ENCODE measurements at regions not wholly inside any gene's neighbourhood (a gene's known extent, or its start where the extent isn't known, plus 50 kb on each side); places are given as distances from the start of the nearest gene placed in this dataset.
"Not testable (repeated sequence)": the region's sequence is repeated elsewhere in the genome, so short reads cannot be mapped to it uniquely, and the experiment has no call there.

GRCh38 chr1:66460776-66461175, 73.2 kb upstream of the SGIP1 start:
- DNase-seq (ENCODE audit: low read depth), result no peak

DNA sequence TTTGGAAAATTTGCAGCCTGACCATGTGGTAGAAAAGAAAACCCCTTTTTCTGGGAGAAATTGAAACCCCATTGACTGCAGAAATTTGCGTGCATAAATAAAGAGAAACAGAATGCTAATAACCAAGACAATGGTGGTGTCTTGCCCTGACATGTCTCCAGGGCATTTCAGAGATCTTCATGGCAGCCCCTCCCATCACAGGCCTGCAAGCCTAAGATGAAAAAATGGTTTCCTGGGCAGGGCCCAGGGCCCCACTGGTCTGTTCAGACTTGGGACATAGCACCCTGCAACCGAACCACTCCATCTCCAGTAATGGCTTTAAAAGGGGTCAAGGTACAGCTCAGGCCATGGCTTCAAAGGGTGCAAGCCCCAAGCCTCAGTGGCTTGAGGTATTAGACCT, 71.6 kb upstream of the SGIP1 start:
- no peak for DNase-seq (ENCODE audit: low read depth)

- DNase-seq (ENCODE audit: low read depth), result no peak
Observed at GRCh38 chr1:66464351-66464750, 69.6 kb upstream of the SGIP1 start.

DNA sequence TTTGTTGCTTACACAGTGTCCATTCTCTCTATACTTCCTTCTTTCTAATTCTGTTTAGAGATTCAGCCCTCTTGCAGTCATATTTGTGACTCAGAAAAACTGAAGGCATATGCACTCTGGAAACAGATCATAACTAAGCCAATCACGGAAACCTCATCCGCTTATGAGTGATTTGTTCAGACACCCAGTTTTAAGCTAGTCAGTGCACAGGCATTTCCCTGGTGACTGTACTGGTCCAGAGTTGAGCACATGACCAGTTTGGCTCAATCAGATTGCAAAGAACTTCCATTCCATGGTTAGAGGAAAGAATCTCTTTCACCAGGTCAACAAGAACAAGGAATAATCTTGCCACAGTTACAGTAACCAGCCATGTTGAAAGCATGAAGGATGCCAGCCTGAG, 69.2 kb upstream of the SGIP1 start:
- DNase-seq (ENCODE audit: low read depth), result no peak

- not testable (repeated sequence) for DNase-seq (ENCODE audit: low read depth)
Observed at GRCh38 chr1:66466695-66467094, 67.3 kb upstream of the SGIP1 start.

GRCh38 chr1:66468722-66469121, 65.2 kb upstream of the SGIP1 start:
- no peak for DNase-seq (ENCODE audit: low read depth)

DNA sequence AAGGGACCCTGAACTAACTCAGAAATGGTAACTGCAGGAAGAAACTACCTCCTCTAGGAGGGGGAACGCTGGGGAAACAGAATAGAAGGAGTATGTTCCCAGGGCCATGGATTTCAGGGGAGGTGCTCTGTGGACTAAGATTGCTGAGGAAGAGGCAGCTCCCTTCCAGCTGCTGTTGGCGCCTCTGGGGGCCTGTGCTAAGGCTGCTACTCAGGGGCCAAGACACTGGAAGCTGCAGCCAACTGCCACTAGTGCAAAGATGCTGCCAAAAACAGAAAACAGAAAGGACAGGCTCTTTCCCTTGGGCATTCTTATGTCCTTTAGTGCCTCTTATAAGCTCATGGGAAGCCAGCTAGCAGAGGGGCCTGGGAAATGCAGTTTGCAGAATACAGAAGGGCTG, 58.0 kb upstream of the SGIP1 start:
- DNase-seq (ENCODE audit: low read depth), result no peak

GRCh38 chr1:66476774-66477173, 57.2 kb upstream of the SGIP1 start:
- DNase-seq (ENCODE audit: low read depth), result no peak

DNA sequence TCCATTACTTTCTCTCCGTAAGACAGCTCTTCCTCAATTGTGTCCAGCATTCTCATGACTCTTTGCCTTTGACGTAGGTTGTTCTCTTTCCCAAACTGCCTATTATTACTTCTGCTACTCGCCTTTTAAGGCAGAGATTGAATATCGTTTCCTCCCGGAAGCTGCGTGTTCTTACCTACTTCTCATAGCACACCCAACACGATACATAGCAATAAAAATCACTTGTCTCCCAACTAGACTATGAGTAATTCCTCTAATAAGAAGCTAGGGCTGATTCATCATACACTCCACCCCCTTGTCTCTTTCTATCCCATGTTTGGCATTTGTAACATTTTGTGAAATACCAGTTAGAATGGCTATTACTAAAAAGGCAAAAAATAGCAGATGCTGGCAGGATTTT, 55.8 kb upstream of the SGIP1 start:
- no peak for DNase-seq (ENCODE audit: low read depth)

DNA sequence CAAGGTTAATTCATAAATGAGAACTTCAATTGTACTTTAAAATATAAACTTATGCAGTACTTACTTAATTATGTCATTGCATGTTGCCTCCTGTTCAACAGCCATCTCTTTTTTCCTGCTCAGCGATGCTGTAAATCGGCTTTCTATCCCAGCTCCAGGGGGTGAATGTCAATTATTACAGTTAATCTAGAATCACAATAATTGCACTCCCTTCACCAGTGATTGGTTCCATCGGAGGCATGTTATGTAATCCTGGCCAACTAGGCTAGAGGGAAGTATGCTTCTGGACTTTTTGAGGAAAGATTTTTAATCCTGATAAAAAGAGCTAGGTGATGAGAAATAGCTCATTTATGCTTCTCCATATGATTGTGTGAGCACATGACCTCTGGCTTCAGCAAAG, 53.8 kb upstream of the SGIP1 start:
- DNase-seq (ENCODE audit: low read depth), result no peak

GRCh38 chr1:66481215-66481614, 52.7 kb upstream of the SGIP1 start:
- not testable (repeated sequence) for DNase-seq (ENCODE audit: low read depth)
